ENCODE measurements at regions not wholly inside any gene's neighbourhood (a gene's known extent, or its start where the extent isn't known, plus 50 kb on each side); places are given as distances from the start of the nearest gene placed in this dataset.

DNA sequence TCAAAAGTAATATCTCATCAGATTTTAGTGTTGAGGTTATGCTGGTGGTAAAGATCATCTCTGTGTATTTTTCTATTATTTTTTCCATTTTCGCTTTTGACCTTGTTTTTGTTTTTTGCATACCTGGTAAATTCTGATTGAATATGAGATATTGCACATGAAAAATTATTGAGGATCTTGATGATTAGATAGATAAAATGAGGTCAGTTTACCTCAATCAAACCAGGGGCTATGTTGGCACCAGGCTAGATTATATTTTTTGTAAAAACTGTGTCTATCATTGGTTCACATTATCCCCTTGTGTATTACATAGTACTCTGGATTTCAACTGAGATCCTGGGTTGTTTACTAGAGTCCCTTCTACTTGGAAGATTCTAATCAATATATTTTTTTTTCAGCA is 774.9 kb upstream of the ZNF608 start:
- TF ChIP-seq RAD21 (conservative IDR thresholded peaks at IDR 0.05 in 1 of 2, IDR thresholded peaks at IDR 0.05 in 1 of 2) = no peak
- TF ChIP-seq POLR2A (IDR thresholded peaks at IDR 0.05; ENCODE audit: low read length) = no peak
- TF ChIP-seq CTCF (IDR thresholded peaks at IDR 0.05) = no peak
- TF ChIP-seq CHD2 (IDR thresholded peaks at IDR 0.05; ENCODE audit: low read length, partially characterized antibody) = no peak
- TF ChIP-seq RCOR1 (IDR thresholded peaks at IDR 0.05; ENCODE audit: low read depth, low read length) = no peak
- no peak for TF ChIP-seq ESRRA (IDR thresholded peaks at IDR 0.05; ENCODE audit: borderline replicate concordance, low read length)
- TF ChIP-seq EP300 (IDR thresholded peaks at IDR 0.05) = no peak
- TF ChIP-seq, protein P1, sequence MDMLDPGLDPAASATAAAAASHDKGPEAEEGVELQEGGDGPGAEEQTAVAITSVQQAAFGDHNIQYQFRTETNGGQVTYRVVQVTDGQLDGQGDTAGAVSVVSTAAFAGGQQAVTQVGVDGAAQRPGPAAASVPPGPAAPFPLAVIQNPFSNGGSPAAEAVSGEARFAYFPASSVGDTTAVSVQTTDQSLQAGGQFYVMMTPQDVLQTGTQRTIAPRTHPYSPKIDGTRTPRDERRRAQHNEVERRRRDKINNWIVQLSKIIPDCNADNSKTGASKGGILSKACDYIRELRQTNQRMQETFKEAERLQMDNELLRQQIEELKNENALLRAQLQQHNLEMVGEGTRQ (IDR thresholded peaks at IDR 0.05) = no peak
- no peak for TF ChIP-seq KDM1A (IDR thresholded peaks at IDR 0.05; ENCODE audit: low read depth)
- no peak for TF ChIP-seq ZSCAN20 (CRISPR knock-in tag; IDR thresholded peaks at IDR 0.05)
- no peak for TF ChIP-seq FOSL2 (IDR thresholded peaks at IDR 0.05)
- TF ChIP-seq FOSL2 (CRISPR knock-in tag; IDR thresholded peaks at IDR 0.05) = no peak
- TF ChIP-seq CHD4 (IDR thresholded peaks at IDR 0.05; ENCODE audit: borderline replicate concordance) = no peak
- TF ChIP-seq JUNB (IDR thresholded peaks at IDR 0.05) = no peak
